Esophagus muscularis mucosa (tissue), 4 donors: ENCODE measurements at regions not wholly inside any gene's neighbourhood (a gene's known extent, or its start where the extent isn't known, plus 50 kb on each side); places are given as distances from the start of the nearest gene placed in this dataset.

Experiments
- DNase-seq: peaks from one replicate; pipeline ENCODE4 v3.0.0-alpha.2; 2017; ENCODE audit errors: extremely low spot score
- H3K27ac ChIP-seq, 4 donors: fragments of 200-600 bp; sonication (generic); replicated peaks in 1 of 4; 1 replicate in 3 of 4; 2 replicates in 1 of 4; pipeline ENCODE4 v1.5.1; 2016 to 2019; ENCODE audit warnings: mild to moderate bottlenecking in 1 of 4
- H3K27me3 ChIP-seq, 4 donors: fragments of 200-600 bp; sonication (generic); one replicate each; pipeline versions ENCODE4 v1.5.1 to v1.6.0; 2016 to 2019
- H3K36me3 ChIP-seq, 4 donors: fragments of 200-600 bp; sonication (generic); one replicate each; pipeline ENCODE4 v1.5.1; 2016 to 2019
- H3K4me1 ChIP-seq, 4 donors: fragments of 200-600 bp; sonication (generic); one replicate each; pipeline ENCODE4 v1.5.1; 2016 to 2019
- H3K4me3 ChIP-seq, 4 donors: fragments of 200-600 bp; sonication (generic); 1 replicate in 2 of 4; 2 replicates in 2 of 4; pipeline ENCODE4 v1.5.1; 2016 to 2019; ENCODE audit warnings: mild to moderate bottlenecking in 4 of 4, moderate library complexity in 1 of 4
- H3K9me3 ChIP-seq, 4 donors: fragments of 200-600 bp; sonication (generic); 1 replicate in 3 of 4; 2 replicates in 1 of 4; pipeline ENCODE4 v1.5.1; 2016 to 2019
- CTCF ChIP-seq, 3 experiments: fragments of 200-600 bp in 2 of 3; fragments of 450-650 bp in 1 of 3; sonication (generic) in 2 of 3; IDR thresholded peaks; one replicate each; pipeline ENCODE4 v1.5.1; 2017 to 2019; ENCODE audit warnings: antibody characterized with exemption in 3 of 3, mild to moderate bottlenecking in 2 of 3, moderate library complexity in 1 of 3
- EP300 ChIP-seq: sonication (generic); formaldehyde crosslinking; IDR thresholded peaks from one replicate; pipeline ENCODE4 v1.6.1; 2017; ENCODE audit warnings: antibody characterized with exemption
- POLR2A ChIP-seq: fragments of 450-650 bp; IDR thresholded peaks from one replicate; pipeline ENCODE4 v1.6.1; 2017; ENCODE audit warnings: antibody characterized with exemption, moderate library complexity, mild to moderate bottlenecking, low read depth
- POLR2AphosphoS5 ChIP-seq, 2 donors: sonication (generic); formaldehyde crosslinking; IDR thresholded peaks; one replicate each; pipeline ENCODE4 v1.6.1; 2017; ENCODE audit warnings: antibody characterized with exemption in 2 of 2
- WGBS: methylation state at CpG from one replicate; pipeline ENCODE4 v1.1.5; 2018; 5-methylcytosine and 5-hydroxymethylcytosine counted together
- intact Hi-C: fragments of 100-400 bp; cut with DNase I; formaldehyde crosslinking; loops from one replicate; pipeline ENCODE4 v1.15.1; 2023

- peaks cover 0 to 15% (median 0%) of the 10 kb centered on the region in 4 donors for H3K9me3 ChIP-seq
- 58% methylated on average over 5 of the region's 5 CpGs for WGBS
- H3K27ac ChIP-seq = no peak overlapping the region
- DNase-seq = no peak
- intact Hi-C loops = no loop called here
- H3K27me3 ChIP-seq = no peaks in the 10 kb centered on the region
- H3K4me3 ChIP-seq = no peak overlapping the region
- peaks cover 0 to 22% (median 3%) of the 10 kb centered on the region in 4 donors for H3K4me1 ChIP-seq
- no peaks in the 10 kb centered on the region for H3K36me3 ChIP-seq
- no peak for TF ChIP-seq POLR2AphosphoS5 (IDR thresholded peaks at IDR 0.05)
- TF ChIP-seq POLR2A = no peak
- no peak for TF ChIP-seq CTCF (IDR thresholded peaks at IDR 0.05)
- no peak for TF ChIP-seq EP300
These were observed 114.9 kb downstream of the GLI2 start for GRCh38 chr2:120850551-120850950.

DNA sequence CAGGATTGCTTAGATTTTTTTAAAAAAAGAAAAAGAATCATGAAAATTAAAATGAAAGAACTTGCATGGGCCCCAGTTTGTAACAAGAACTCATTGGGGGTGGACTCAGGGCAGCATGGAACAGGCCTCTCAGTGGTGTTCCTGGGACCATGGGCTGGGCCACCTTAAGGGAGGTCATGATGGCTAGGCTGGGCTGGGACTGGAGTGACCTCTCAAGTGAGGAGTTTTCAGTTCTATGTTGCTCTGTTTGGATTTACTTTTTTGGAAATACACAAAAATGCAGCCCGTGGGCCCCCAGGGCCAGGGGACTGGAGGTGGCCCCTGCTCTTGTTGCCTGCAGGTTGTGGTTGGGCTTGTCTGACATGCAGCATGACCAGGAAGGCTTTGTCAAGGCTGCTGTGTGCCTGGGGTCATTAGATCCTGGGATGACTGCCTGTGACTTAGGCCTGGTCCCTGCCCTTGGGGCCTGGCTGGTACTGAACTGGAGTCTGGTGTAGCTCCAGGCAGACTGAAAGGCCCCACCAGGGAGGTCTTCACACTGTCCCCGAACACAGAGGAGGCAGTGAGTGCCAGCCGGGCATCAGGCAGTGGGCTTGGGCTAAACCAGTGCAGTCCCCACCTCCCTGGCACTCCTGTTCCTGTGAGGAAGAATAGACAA is 115.6 kb downstream of the GLI2 start:
- intact Hi-C loops = no loop called here
- WGBS = 100% methylated on average over 3 of the region's 3 CpGs
- no peak overlapping the region for H3K27ac ChIP-seq

GRCh38 chr2:120852200-120852815 is 116.6 kb downstream of the GLI2 start:
- Histone ChIP-seq H3K9me3 (peaks cover 0 to 15% (median 0%) of the 10 kb centered on the region in 4 donors), H3K27me3 (no peaks in the 10 kb centered on the region), H3K4me1 (peaks cover 0 to 36% (median 13%) of the 10 kb centered on the region in 4 donors), H3K4me3 (no peak overlapping the region), H3K36me3 (no peaks in the 10 kb centered on the region), H3K27ac (no peak overlapping the region)
- TF ChIP-seq CTCF (IDR thresholded peaks at IDR 0.05) (no peak), EP300 (no peak)
- DNase-seq = no peak
- intact Hi-C loops = no loop called here
- 89% methylated on average over 8 of the region's 12 CpGs for WGBS

More for the DNA sequence above, 115.6 kb downstream of the GLI2 start:
- Histone ChIP-seq H3K27me3 (no peaks in the 10 kb centered on the region), H3K9me3 (peaks cover 0 to 15% (median 0%) of the 10 kb centered on the region in 4 donors), H3K4me3 (no peak overlapping the region), H3K36me3 (no peaks in the 10 kb centered on the region), H3K4me1 (peaks cover 0 to 28% (median 5%) of the 10 kb centered on the region in 4 donors)
- no peak for DNase-seq
- TF ChIP-seq POLR2A = no peak
- TF ChIP-seq EP300 = no peak
- TF ChIP-seq CTCF (IDR thresholded peaks at IDR 0.05) = no peak
- no peak for TF ChIP-seq POLR2AphosphoS5 (IDR thresholded peaks at IDR 0.05)

DNA sequence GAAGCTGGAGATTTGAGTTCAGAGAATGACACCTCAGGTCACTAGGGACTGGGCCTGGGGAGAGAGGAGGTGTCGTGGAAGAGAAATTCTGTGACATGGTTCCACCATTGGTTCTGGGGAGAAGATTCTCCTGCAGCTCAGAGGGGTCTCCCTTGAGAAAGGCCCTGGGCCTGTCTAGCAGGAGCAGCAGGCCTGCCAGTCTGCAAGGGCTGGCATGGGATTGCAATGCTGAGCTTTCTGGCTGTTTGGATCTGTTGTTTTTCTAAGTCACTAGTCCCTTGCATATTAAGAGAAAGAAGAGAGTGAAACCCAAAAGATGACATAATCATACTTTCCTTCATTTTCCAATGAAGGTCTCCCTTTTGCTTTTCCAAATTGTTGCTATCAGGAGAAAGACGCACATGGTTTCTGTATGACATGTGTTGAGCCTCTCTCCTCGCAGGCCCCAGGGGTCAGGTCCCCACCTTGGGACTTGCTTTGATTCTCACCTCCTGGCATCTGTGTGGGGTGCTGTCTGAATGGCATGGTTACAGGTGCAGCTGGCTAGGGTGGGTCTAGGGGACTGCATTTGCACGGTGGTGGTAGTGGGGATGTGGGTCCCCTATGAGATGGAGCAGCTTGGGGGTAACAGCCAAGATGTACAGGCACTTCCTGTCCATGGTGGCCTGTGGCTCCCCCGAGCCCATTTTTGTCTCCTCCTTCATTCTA is 117.8 kb downstream of the GLI2 start:
- no peak for DNase-seq
- peaks cover 0 to 39% (median 13%) of the 10 kb centered on the region in 4 donors for H3K4me1 ChIP-seq
- TF ChIP-seq CTCF (IDR thresholded peaks at IDR 0.05) (no peak), POLR2AphosphoS5 (IDR thresholded peaks at IDR 0.05) (no peak), POLR2A (no peak), EP300 (no peak)
- no peaks in the 10 kb centered on the region for H3K27me3 ChIP-seq
- no peak overlapping the region for H3K27ac ChIP-seq
- 88% methylated on average over 5 of the region's 5 CpGs for WGBS
- peaks cover 0 to 15% (median 0%) of the 10 kb centered on the region in 4 donors for H3K9me3 ChIP-seq
- no peak overlapping the region for H3K4me3 ChIP-seq
- H3K36me3 ChIP-seq = no peaks in the 10 kb centered on the region
- intact Hi-C loops = no loop called here
